ENCODE measurements at regions not wholly inside any gene's neighbourhood (a gene's known extent, or its start where the extent isn't known, plus 50 kb on each side); places are given as distances from the start of the nearest gene placed in this dataset.

GRCh38 chr2:53231908-53232307, 535.7 kb upstream of the CHAC2 start:
- Histone ChIP-seq H3F3A (ENCODE audit: insufficient read depth) (no peaks in the 10 kb centered on the region), H3K27ac (ENCODE audit: low read depth, low read length) (no peak overlapping the region), H3K9ac (ENCODE audit: low read length) (no peak overlapping the region), H3K9me2 (replicated peaks; ENCODE audit: insufficient read depth, low read length) (no peaks in the 10 kb centered on the region), H3K4me2 (ENCODE audit: low read depth, low read length, poor library complexity, severe bottlenecking) (no peak overlapping the region), H4K20me1 (ENCODE audit: low read depth, low read length) (no peaks in the 10 kb centered on the region), H3K79me2 (ENCODE audit: insufficient read depth, low read length) (no peaks in the 10 kb centered on the region), H3K27me3 (ENCODE audit: low read length) (no peaks in the 10 kb centered on the region), H2AFZ (ENCODE audit: low read depth, low read length, severe bottlenecking) (no peak overlapping the region), H3K36me3 (ENCODE audit: low read length) (no peaks in the 10 kb centered on the region), H3K9me3 (ENCODE audit: insufficient read depth, low read length) (no peaks in the 10 kb centered on the region), H3K4me3 (ENCODE audit: insufficient read depth, low read length, poor library complexity, severe bottlenecking) (no peak overlapping the region)
- TF ChIP-seq CTCF (IDR thresholded peaks at IDR 0.05; ENCODE audit: insufficient read depth, low read length, poor library complexity, severe bottlenecking) (no peak), EZH2phosphoT487 (conservative IDR thresholded peaks at IDR 0.05; ENCODE audit: low read length) (no peak)

- Histone ChIP-seq H4K20me1 (ENCODE audit: low read depth, low read length) (no peaks in the 10 kb centered on the region), H3K4me3 (ENCODE audit: insufficient read depth, low read length, poor library complexity, severe bottlenecking) (no peak overlapping the region), H3K27ac (ENCODE audit: low read depth, low read length) (no peak overlapping the region), H3K9me2 (replicated peaks; ENCODE audit: insufficient read depth, low read length) (no peaks in the 10 kb centered on the region), H3K9ac (ENCODE audit: low read length) (no peak overlapping the region), H2AFZ (ENCODE audit: low read depth, low read length, severe bottlenecking) (no peak overlapping the region), H3K79me2 (ENCODE audit: insufficient read depth, low read length) (no peaks in the 10 kb centered on the region), H3K4me2 (ENCODE audit: low read depth, low read length, poor library complexity, severe bottlenecking) (no peak overlapping the region), H3F3A (ENCODE audit: insufficient read depth) (no peaks in the 10 kb centered on the region), H3K9me3 (ENCODE audit: insufficient read depth, low read length) (no peaks in the 10 kb centered on the region), H3K27me3 (ENCODE audit: low read length) (no peaks in the 10 kb centered on the region), H3K36me3 (ENCODE audit: low read length) (no peaks in the 10 kb centered on the region)
- no peak for TF ChIP-seq CTCF (IDR thresholded peaks at IDR 0.05; ENCODE audit: insufficient read depth, low read length, poor library complexity, severe bottlenecking)
- TF ChIP-seq EZH2phosphoT487 (conservative IDR thresholded peaks at IDR 0.05; ENCODE audit: low read length) = no peak
These were observed 536.9 kb upstream of the CHAC2 start for GRCh38 chr2:53230691-53231090.

- Histone ChIP-seq H3K9ac (ENCODE audit: low read length) (no peak overlapping the region), H3F3A (ENCODE audit: insufficient read depth) (no peaks in the 10 kb centered on the region), H3K9me3 (ENCODE audit: insufficient read depth, low read length) (no peaks in the 10 kb centered on the region), H3K9me2 (replicated peaks; ENCODE audit: insufficient read depth, low read length) (no peaks in the 10 kb centered on the region), H2AFZ (ENCODE audit: low read depth, low read length, severe bottlenecking) (no peak overlapping the region), H3K27me3 (ENCODE audit: low read length) (no peaks in the 10 kb centered on the region), H3K36me3 (ENCODE audit: low read length) (no peaks in the 10 kb centered on the region), H3K27ac (ENCODE audit: low read depth, low read length) (no peak overlapping the region), H3K79me2 (ENCODE audit: insufficient read depth, low read length) (no peaks in the 10 kb centered on the region), H3K4me2 (ENCODE audit: low read depth, low read length, poor library complexity, severe bottlenecking) (no peak overlapping the region), H4K20me1 (ENCODE audit: low read depth, low read length) (no peaks in the 10 kb centered on the region), H3K4me3 (ENCODE audit: insufficient read depth, low read length, poor library complexity, severe bottlenecking) (no peak overlapping the region)
- TF ChIP-seq EZH2phosphoT487 (conservative IDR thresholded peaks at IDR 0.05; ENCODE audit: low read length) = no peak
- TF ChIP-seq CTCF (IDR thresholded peaks at IDR 0.05; ENCODE audit: insufficient read depth, low read length, poor library complexity, severe bottlenecking) = no peak
These were observed 540.1 kb upstream of the CHAC2 start for GRCh38 chr2:53227535-53227934.

- no peaks in the 10 kb centered on the region for H3K36me3 ChIP-seq (ENCODE audit: low read length)
- H3K9me3 ChIP-seq (ENCODE audit: insufficient read depth, low read length) = no peaks in the 10 kb centered on the region
- no peak overlapping the region for H3K9ac ChIP-seq (ENCODE audit: low read length)
- H3K4me3 ChIP-seq (ENCODE audit: insufficient read depth, low read length, poor library complexity, severe bottlenecking) = no peak overlapping the region
- H3K79me2 ChIP-seq (ENCODE audit: insufficient read depth, low read length) = no peaks in the 10 kb centered on the region
- no peaks in the 10 kb centered on the region for H3F3A ChIP-seq (ENCODE audit: insufficient read depth)
- no peak overlapping the region for H2AFZ ChIP-seq (ENCODE audit: low read depth, low read length, severe bottlenecking)
- no peaks in the 10 kb centered on the region for H3K9me2 ChIP-seq (replicated peaks; ENCODE audit: insufficient read depth, low read length)
- H3K27me3 ChIP-seq (ENCODE audit: low read length) = no peaks in the 10 kb centered on the region
- H4K20me1 ChIP-seq (ENCODE audit: low read depth, low read length) = no peaks in the 10 kb centered on the region
- TF ChIP-seq CTCF (IDR thresholded peaks at IDR 0.05; ENCODE audit: insufficient read depth, low read length, poor library complexity, severe bottlenecking) (no peak), EZH2phosphoT487 (conservative IDR thresholded peaks at IDR 0.05; ENCODE audit: low read length) (no peak)
- no peak overlapping the region for H3K4me2 ChIP-seq (ENCODE audit: low read depth, low read length, poor library complexity, severe bottlenecking)
- no peak overlapping the region for H3K27ac ChIP-seq (ENCODE audit: low read depth, low read length)
These were observed 546.6 kb upstream of the CHAC2 start for GRCh38 chr2:53220969-53221368.

All from SU-DHL-6 (cell line).